HepG2 (cell line): ENCODE measurements at regions not wholly inside any gene's neighbourhood (a gene's known extent, or its start where the extent isn't known, plus 50 kb on each side); places are given as distances from the start of the nearest gene placed in this dataset.

Experiments
- ATAC-seq: fragments of 200-7000 bp; cut with Tn5 transposase; 3 replicates; pipeline ENCODE4 v1.9.1; 2020; ENCODE audit warnings: mild to moderate bottlenecking, moderate library complexity
- BruUV-seq: library from RNA; stranded (reverse); fragments of 400-500 nt; replicated peaks from 2 replicates; lab custom pipeline; 2021; lab: Mats Ljungman, UMichigan
- CTCF ChIA-PET: fragments of 300-600 bp; formaldehyde crosslinking; extraction: SDS; loops from one replicate; lab custom pipeline; 2021; ENCODE audit warnings: low total read pairs, inconsistent platforms, low intra/inter-chr PET ratio; lab: Yijun Ruan, JAX
- POLR2A ChIA-PET: fragments of 350-600 bp; sonication (Branson Sonifier 250); formaldehyde crosslinking; loops from one replicate; lab custom pipeline; 2020; ENCODE audit warnings: antibody characterized with exemption, inconsistent platforms; lab: Yijun Ruan, JAX
- DNase-seq: peaks from one replicate; pipeline ENCODE4 v3.0.0-alpha.2; 2015; ENCODE audit warnings: low spot score
- FAIRE-seq: peaks from 3 replicates; lab custom pipeline; 2011; peaks lifted over from hg19 to GRCh38; lab: Jason Lieb, UNC
- H2AFZ ChIP-seq: one replicate; pipeline ENCODE4 v1.6.1; 2011; ENCODE audit warnings: low read length, inconsistent platforms
- H3K27ac ChIP-seq: fragments of 300-600 bp; 3 replicates; pipeline ENCODE4 v1.8.0; 2011; ENCODE audit warnings: mixed run types, mild to moderate bottlenecking, mixed read lengths, low read length, inconsistent platforms; ENCODE audit not compliant: insufficient read depth; ENCODE audit errors: extremely low read length
- H3K27me3 ChIP-seq, 2 experiments: fragments of 200-600 bp in 1 of 2; 2 replicates in 1 of 2; 3 replicates in 1 of 2; pipeline versions ENCODE4 v1.6.0 to v1.8.0; 2011; ENCODE audit warnings: low read length in 2 of 2, mild to moderate bottlenecking in 2 of 2, moderate library complexity in 2 of 2, inconsistent platforms in 1 of 2; ENCODE audit not compliant: insufficient read depth in 2 of 2, control insufficient read depth in 1 of 2
- H3K36me3 ChIP-seq, 2 experiments: fragments of 200-600 bp in 1 of 2; replicated peaks in 1 of 2; 2 replicates in 1 of 2; 3 replicates in 1 of 2; pipeline versions ENCODE4 v1.5.1 to v1.8.0; 2011; ENCODE audit warnings: low read length in 2 of 2, inconsistent platforms in 1 of 2; ENCODE audit not compliant: insufficient read depth in 2 of 2, control insufficient read depth in 1 of 2
- H3K4me1 ChIP-seq: 2 replicates; pipeline ENCODE4 v1.5.1; 2012; ENCODE audit warnings: low read length, inconsistent platforms; ENCODE audit not compliant: insufficient read depth
- H3K4me2 ChIP-seq: 2 replicates; pipeline ENCODE4 v1.6.0; 2011; ENCODE audit warnings: low read depth, low read length, inconsistent platforms
- H3K4me3 ChIP-seq, 3 experiments: fragments of 200-600 bp in 1 of 3; sonication (generic), shearing (Covaris generic) in 1 of 3; replicated peaks in 1 of 3; 2 replicates each; pipeline ENCODE4 v1.5.1; 2011 to 2016; ENCODE audit warnings: low read length in 3 of 3, inconsistent platforms in 2 of 3, low read depth in 2 of 3, mild to moderate bottlenecking in 2 of 3, control low read depth in 1 of 3, mixed read lengths in 1 of 3; ENCODE audit not compliant: insufficient read depth in 1 of 3
- H3K79me2 ChIP-seq: one replicate; pipeline ENCODE4 v1.6.1; 2011; ENCODE audit warnings: low read length, inconsistent platforms; ENCODE audit not compliant: insufficient read depth
- H3K9ac ChIP-seq: 2 replicates; pipeline ENCODE4 v1.6.0; 2011; ENCODE audit warnings: mild to moderate bottlenecking, low read depth, low read length, inconsistent platforms; ENCODE audit not compliant: insufficient read depth
- H3K9me3 ChIP-seq: 2 replicates; pipeline ENCODE4 v1.5.1; 2012; ENCODE audit warnings: mild to moderate bottlenecking, low read length
- H4K20me1 ChIP-seq: 2 replicates; pipeline ENCODE4 v1.6.0; 2011; ENCODE audit warnings: inconsistent platforms, mild to moderate bottlenecking, low read length, moderate library complexity; ENCODE audit not compliant: insufficient read depth
- ATAD3A ChIP-seq: sonication (generic); formaldehyde crosslinking; IDR thresholded peaks from 2 replicates; pipeline ENCODE4 v1.4.0; 2020; ENCODE audit warnings: missing genetic modification reagents
- ISL2 ChIP-seq: sonication (generic); formaldehyde crosslinking; IDR thresholded peaks from 2 replicates; pipeline ENCODE4 v1.5.0; 2020; ENCODE audit warnings: missing genetic modification reagents
- MTA1 ChIP-seq: sonication (generic); formaldehyde crosslinking; IDR thresholded peaks from 2 replicates; pipeline ENCODE4 v1.4.0; 2020; ENCODE audit warnings: missing genetic modification reagents, mild to moderate bottlenecking, borderline replicate concordance
- PCBP1 ChIP-seq: fragments of 200-400 bp; formaldehyde crosslinking; IDR thresholded peaks from 2 replicates; pipeline ENCODE4 v1.6.1; 2017; ENCODE audit warnings: mild to moderate bottlenecking, low read depth, low read length, borderline replicate concordance
- ZFP82 ChIP-seq: sonication (generic); formaldehyde crosslinking; IDR thresholded peaks from 2 replicates; pipeline ENCODE4 v1.5.1; 2020; ENCODE audit warnings: mild to moderate bottlenecking, missing genetic modification reagents, borderline replicate concordance
- ZNF234 ChIP-seq: sonication (generic); formaldehyde crosslinking; conservative IDR thresholded peaks from 2 replicates; pipeline ENCODE4 v1.5.1; 2020; ENCODE audit warnings: mild to moderate bottlenecking, missing genetic modification reagents
- WGBS: methylation state at CpG from one replicate; pipeline ENCODE4 v1.1.6; 2017; ENCODE audit warnings: low lambda C conversion rate; 5-methylcytosine and 5-hydroxymethylcytosine counted together
- in situ Hi-C: cut with HindIII; loops from 2 replicates; pipeline ENCODE4 v1.10.0; 2017; ENCODE audit warnings: low pct_unique_long_range_greater_than_20kb; ENCODE audit not compliant: extremely low pct_ligation_motif_present
- intact Hi-C: fragments of 100-400 bp; cut with micrococcal nuclease; formaldehyde crosslinking; loops from one replicate; pipeline ENCODE4 v1.10.0; 2022; ENCODE audit not compliant: unreplicated experiment
- TF ChIP-seq, protein P1 (sequence below): sonication (generic); formaldehyde crosslinking; conservative IDR thresholded peaks from 2 replicates; pipeline ENCODE4 v1.8.0; 2022; ENCODE audit warnings: mild to moderate bottlenecking, moderate library complexity, missing genetic modification reagents
- TF ChIP-seq, protein P2 (sequence below): sonication (generic); formaldehyde crosslinking; IDR thresholded peaks from 2 replicates; pipeline ENCODE4 v1.4.0; 2020; ENCODE audit warnings: missing genetic modification reagents
- TF ChIP-seq, protein P3 (sequence below): sonication (generic); formaldehyde crosslinking; IDR thresholded peaks from 2 replicates; pipeline ENCODE4 v1.4.0; 2020; ENCODE audit warnings: missing genetic modification reagents
- TF ChIP-seq, protein P4 (sequence below): sonication (generic); formaldehyde crosslinking; IDR thresholded peaks from 2 replicates; pipeline ENCODE4 v1.4.0; 2020; ENCODE audit warnings: missing genetic modification reagents
- TF ChIP-seq, protein P5 (sequence below): sonication (generic); formaldehyde crosslinking; IDR thresholded peaks from 2 replicates; pipeline ENCODE4 v1.4.0; 2020; ENCODE audit warnings: missing genetic modification reagents, borderline replicate concordance

DNA sequence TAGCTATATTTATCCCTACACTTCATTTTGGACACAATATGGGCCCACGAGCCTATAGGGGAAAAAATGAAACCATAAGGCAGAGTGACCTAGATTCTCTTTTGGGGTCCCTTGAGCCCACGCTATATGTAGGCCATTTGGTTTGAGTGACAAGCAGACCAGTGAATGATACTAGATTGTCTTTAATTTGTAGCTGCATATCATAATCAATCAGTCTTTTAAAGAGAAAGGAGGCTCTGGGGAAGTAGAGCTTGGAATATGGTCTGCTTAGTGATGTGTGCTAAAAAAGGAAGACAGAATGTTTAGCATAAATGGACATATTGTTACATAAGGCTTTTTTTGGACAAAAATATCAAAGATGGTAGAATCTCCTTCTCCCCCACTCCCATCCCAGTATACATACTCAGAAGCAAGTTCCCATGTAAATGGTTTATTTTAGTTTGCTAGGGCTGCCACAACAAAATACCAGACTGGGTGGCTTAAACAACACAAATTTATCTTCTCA is 140.8 kb downstream of the CAPZA3 start:
- H4K20me1 ChIP-seq: no peaks in the 10 kb centered on the region
- no peak overlapping the region for H2AFZ ChIP-seq
- DNase-seq (no peak), FAIRE-seq (no peak), ATAC-seq (no peak)
- no peaks in the 10 kb centered on the region for H3K36me3 ChIP-seq
- no peaks in the 10 kb centered on the region for H3K27me3 ChIP-seq
- no peak overlapping the region for H3K27ac ChIP-seq
- H3K4me2 ChIP-seq: no peak overlapping the region
- no peaks in the 10 kb centered on the region for H3K4me1 ChIP-seq
- ChIA-PET POLR2A (no interaction called here), CTCF (no interaction called here)
- no peak overlapping the region for H3K4me3 ChIP-seq
- H3K9ac ChIP-seq: no peak overlapping the region
- no peaks in the 10 kb centered on the region for H3K79me2 ChIP-seq
- 34% methylated on average over 2 of the region's 2 CpGs for WGBS
- in situ Hi-C loops: no loop called here
- intact Hi-C loops: no loop called here
- BruUV-seq: no TSS peak
- no peaks in the 10 kb centered on the region for H3K9me3 ChIP-seq
- TF ChIP-seq, protein P1, sequence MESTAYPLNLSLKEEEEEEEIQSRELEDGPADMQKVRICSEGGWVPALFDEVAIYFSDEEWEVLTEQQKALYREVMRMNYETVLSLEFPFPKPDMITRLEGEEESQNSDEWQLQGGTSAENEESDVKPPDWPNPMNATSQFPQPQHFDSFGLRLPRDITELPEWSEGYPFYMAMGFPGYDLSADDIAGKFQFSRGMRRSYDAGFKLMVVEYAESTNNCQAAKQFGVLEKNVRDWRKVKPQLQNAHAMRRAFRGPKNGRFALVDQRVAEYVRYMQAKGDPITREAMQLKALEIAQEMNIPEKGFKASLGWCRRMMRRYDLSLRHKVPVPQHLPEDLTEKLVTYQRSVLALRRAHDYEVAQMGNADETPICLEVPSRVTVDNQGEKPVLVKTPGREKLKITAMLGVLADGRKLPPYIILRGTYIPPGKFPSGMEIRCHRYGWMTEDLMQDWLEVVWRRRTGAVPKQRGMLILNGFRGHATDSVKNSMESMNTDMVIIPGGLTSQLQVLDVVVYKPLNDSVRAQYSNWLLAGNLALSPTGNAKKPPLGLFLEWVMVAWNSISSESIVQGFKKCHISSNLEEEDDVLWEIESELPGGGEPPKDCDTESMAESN (CRISPR knock-in tag): no peak
- TF ChIP-seq ZFP82 (CRISPR knock-in tag): no peak
- TF ChIP-seq MTA1 (CRISPR knock-in tag): no peak
- no peak for TF ChIP-seq ZNF234 (CRISPR knock-in tag)
- TF ChIP-seq, protein P2, sequence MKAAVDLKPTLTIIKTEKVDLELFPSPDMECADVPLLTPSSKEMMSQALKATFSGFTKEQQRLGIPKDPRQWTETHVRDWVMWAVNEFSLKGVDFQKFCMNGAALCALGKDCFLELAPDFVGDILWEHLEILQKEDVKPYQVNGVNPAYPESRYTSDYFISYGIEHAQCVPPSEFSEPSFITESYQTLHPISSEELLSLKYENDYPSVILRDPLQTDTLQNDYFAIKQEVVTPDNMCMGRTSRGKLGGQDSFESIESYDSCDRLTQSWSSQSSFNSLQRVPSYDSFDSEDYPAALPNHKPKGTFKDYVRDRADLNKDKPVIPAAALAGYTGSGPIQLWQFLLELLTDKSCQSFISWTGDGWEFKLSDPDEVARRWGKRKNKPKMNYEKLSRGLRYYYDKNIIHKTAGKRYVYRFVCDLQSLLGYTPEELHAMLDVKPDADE: no peak
- TF ChIP-seq PCBP1: no peak
- TF ChIP-seq, protein P3, sequence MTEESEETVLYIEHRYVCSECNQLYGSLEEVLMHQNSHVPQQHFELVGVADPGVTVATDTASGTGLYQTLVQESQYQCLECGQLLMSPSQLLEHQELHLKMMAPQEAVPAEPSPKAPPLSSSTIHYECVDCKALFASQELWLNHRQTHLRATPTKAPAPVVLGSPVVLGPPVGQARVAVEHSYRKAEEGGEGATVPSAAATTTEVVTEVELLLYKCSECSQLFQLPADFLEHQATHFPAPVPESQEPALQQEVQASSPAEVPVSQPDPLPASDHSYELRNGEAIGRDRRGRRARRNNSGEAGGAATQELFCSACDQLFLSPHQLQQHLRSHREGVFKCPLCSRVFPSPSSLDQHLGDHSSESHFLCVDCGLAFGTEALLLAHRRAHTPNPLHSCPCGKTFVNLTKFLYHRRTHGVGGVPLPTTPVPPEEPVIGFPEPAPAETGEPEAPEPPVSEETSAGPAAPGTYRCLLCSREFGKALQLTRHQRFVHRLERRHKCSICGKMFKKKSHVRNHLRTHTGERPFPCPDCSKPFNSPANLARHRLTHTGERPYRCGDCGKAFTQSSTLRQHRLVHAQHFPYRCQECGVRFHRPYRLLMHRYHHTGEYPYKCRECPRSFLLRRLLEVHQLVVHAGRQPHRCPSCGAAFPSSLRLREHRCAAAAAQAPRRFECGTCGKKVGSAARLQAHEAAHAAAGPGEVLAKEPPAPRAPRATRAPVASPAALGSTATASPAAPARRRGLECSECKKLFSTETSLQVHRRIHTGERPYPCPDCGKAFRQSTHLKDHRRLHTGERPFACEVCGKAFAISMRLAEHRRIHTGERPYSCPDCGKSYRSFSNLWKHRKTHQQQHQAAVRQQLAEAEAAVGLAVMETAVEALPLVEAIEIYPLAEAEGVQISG (CRISPR knock-in tag): no peak
- TF ChIP-seq, protein P4, sequence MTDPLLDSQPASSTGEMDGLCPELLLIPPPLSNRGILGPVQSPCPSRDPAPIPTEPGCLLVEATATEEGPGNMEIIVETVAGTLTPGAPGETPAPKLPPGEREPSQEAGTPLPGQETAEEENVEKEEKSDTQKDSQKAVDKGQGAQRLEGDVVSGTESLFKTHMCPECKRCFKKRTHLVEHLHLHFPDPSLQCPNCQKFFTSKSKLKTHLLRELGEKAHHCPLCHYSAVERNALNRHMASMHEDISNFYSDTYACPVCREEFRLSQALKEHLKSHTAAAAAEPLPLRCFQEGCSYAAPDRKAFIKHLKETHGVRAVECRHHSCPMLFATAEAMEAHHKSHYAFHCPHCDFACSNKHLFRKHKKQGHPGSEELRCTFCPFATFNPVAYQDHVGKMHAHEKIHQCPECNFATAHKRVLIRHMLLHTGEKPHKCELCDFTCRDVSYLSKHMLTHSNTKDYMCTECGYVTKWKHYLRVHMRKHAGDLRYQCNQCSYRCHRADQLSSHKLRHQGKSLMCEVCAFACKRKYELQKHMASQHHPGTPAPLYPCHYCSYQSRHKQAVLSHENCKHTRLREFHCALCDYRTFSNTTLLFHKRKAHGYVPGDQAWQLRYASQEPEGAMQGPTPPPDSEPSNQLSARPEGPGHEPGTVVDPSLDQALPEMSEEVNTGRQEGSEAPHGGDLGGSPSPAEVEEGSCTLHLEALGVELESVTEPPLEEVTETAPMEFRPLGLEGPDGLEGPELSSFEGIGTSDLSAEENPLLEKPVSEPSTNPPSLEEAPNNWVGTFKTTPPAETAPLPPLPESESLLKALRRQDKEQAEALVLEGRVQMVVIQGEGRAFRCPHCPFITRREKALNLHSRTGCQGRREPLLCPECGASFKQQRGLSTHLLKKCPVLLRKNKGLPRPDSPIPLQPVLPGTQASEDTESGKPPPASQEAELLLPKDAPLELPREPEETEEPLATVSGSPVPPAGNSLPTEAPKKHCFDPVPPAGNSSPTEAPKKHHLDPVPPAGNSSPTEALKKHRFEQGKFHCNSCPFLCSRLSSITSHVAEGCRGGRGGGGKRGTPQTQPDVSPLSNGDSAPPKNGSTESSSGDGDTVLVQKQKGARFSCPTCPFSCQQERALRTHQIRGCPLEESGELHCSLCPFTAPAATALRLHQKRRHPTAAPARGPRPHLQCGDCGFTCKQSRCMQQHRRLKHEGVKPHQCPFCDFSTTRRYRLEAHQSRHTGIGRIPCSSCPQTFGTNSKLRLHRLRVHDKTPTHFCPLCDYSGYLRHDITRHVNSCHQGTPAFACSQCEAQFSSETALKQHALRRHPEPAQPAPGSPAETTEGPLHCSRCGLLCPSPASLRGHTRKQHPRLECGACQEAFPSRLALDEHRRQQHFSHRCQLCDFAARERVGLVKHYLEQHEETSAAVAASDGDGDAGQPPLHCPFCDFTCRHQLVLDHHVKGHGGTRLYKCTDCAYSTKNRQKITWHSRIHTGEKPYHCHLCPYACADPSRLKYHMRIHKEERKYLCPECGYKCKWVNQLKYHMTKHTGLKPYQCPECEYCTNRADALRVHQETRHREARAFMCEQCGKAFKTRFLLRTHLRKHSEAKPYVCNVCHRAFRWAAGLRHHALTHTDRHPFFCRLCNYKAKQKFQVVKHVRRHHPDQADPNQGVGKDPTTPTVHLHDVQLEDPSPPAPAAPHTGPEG (CRISPR knock-in tag): no peak
- TF ChIP-seq ATAD3A (CRISPR knock-in tag): no peak
- no peak for TF ChIP-seq ISL2 (CRISPR knock-in tag)
- TF ChIP-seq, protein P5, sequence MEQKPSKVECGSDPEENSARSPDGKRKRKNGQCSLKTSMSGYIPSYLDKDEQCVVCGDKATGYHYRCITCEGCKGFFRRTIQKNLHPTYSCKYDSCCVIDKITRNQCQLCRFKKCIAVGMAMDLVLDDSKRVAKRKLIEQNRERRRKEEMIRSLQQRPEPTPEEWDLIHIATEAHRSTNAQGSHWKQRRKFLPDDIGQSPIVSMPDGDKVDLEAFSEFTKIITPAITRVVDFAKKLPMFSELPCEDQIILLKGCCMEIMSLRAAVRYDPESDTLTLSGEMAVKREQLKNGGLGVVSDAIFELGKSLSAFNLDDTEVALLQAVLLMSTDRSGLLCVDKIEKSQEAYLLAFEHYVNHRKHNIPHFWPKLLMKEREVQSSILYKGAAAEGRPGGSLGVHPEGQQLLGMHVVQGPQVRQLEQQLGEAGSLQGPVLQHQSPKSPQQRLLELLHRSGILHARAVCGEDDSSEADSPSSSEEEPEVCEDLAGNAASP (CRISPR knock-in tag): no peak
